GM18909 (cell line): ENCODE measurements at regions not wholly inside any gene's neighbourhood (a gene's known extent, or its start where the extent isn't known, plus 50 kb on each side); places are given as distances from the start of the nearest gene placed in this dataset.

Experiments
- ATAC-seq: cut with Tn5 transposase; IDR thresholded peaks from one replicate; pipeline ENCODE4 v1.9.1; 2021; ENCODE audit warnings: mild to moderate bottlenecking; ENCODE audit not compliant: unreplicated experiment, poor library complexity

GRCh38 chr6:92559611-92560010 is 859.7 kb downstream of the EPHA7 start:
- ATAC-seq, result no peak

- ATAC-seq, result no peak
Measured at GRCh38 chr6:92559003-92559402, 860.4 kb downstream of the EPHA7 start.

- no peak for ATAC-seq
Measured at GRCh38 chr6:92550501-92550900, 868.9 kb downstream of the EPHA7 start.

- ATAC-seq, result no peak
Measured at GRCh38 chr6:92545861-92546260, 873.5 kb downstream of the EPHA7 start.

GRCh38 chr6:92541448-92542060 is 877.8 kb downstream of the EPHA7 start:
- no peak for ATAC-seq

GRCh38 chr6:92538926-92539325 is 880.4 kb downstream of the EPHA7 start:
- no peak for ATAC-seq

- ATAC-seq, result no peak
Measured at GRCh38 chr6:92538275-92538674, 881.1 kb downstream of the EPHA7 start.

GRCh38 chr6:92534109-92534508 is 885.2 kb downstream of the EPHA7 start:
- ATAC-seq, result no peak

- ATAC-seq, result no peak
Measured at GRCh38 chr6:92522589-92522988, 896.8 kb downstream of the EPHA7 start.

- no peak for ATAC-seq
Measured at GRCh38 chr6:92521553-92521952, 897.8 kb downstream of the EPHA7 start.

GRCh38 chr6:92510137-92510536 is 909.2 kb downstream of the EPHA7 start:
- no peak for ATAC-seq

- ATAC-seq, result no peak
Measured at GRCh38 chr6:92507552-92507951, 911.8 kb downstream of the EPHA7 start.

- no peak for ATAC-seq
Measured at GRCh38 chr6:92504509-92504908, 914.9 kb downstream of the EPHA7 start.

- no peak for ATAC-seq
Measured at GRCh38 chr6:92497281-92497680, 922.1 kb downstream of the EPHA7 start.

- no peak for ATAC-seq
Measured at GRCh38 chr6:92496527-92496926, 922.8 kb downstream of the EPHA7 start.

- ATAC-seq, result no peak
Measured at GRCh38 chr6:92495242-92495641, 924.1 kb downstream of the EPHA7 start.

- no peak for ATAC-seq
Measured at GRCh38 chr6:92485487-92485886, 933.9 kb downstream of the EPHA7 start.

- ATAC-seq, result no peak
Measured at GRCh38 chr6:92479831-92480230, 939.5 kb downstream of the EPHA7 start.

- ATAC-seq, result no peak
Measured at GRCh38 chr6:92473056-92473455, 946.3 kb downstream of the EPHA7 start.

- ATAC-seq, result no peak
Measured at GRCh38 chr6:92469186-92469828, 950.1 kb downstream of the EPHA7 start.

GRCh38 chr6:92468066-92468465 is 951.3 kb downstream of the EPHA7 start:
- no peak for ATAC-seq

GRCh38 chr6:92460133-92460532 is 959.2 kb downstream of the EPHA7 start:
- no peak for ATAC-seq
